ENCODE measurements at regions not wholly inside any gene's neighbourhood (a gene's known extent, or its start where the extent isn't known, plus 50 kb on each side); places are given as distances from the start of the nearest gene placed in this dataset.

DNA sequence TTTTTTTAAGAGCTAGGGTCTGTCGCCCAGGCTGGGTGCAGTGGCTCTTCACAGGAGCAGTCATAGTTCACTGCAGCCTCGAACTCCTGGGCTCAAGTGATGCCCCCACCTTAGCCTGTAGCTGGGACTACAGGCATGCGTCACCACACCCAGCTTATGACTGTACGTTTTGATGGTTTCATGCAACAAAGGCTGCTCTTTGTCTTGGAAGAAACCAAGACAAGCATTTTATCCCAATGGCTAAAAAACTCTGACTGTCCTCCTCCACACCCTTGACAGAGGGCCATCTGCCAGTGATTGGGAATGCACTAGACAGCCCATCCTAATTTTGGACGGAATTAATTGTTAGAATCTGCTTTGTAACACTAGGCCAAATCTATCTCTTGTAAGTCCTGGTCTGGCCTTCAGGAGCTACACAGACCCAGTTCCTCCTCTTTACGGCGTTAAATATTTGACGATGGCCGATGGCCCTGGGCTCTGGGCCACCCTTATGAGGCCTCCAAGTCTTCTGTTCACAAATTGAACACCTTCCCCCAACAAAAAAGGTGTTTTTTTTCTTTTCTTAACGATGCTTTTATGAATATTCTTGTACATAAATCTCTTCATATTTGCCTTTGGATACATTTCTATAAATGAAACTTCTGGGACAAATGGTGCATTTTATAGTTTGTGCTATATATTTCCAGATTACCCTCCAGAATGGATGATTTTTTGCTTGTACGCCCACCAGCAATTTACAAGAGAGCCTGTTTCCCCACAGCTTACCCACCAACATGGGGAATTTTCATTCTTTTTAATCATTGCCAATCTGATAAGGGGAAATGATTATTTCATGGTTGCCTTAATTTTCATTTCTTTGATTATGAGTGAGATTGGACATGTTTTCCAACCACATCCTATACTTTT lies 104.8 kb upstream of the SLC25A33 start:
- TF ChIP-seq EZH2 (IDR thresholded peaks at IDR 0.05) = no peak
- no peak for TF ChIP-seq POLR2AphosphoS5 (IDR thresholded peaks at IDR 0.05; ENCODE audit: borderline replicate concordance, low read depth, low read length)
